ENCODE measurements at regions not wholly inside any gene's neighbourhood (a gene's known extent, or its start where the extent isn't known, plus 50 kb on each side); places are given as distances from the start of the nearest gene placed in this dataset.

- Mint-ChIP-seq H3K9me3 (no peaks in the 10 kb centered on the region), H3K4me3 (no peak overlapping the region), H3K27me3 (ENCODE audit: low read depth in 2 of 2) (peaks cover 7 to 16% of the 10 kb centered on the region in 2 donors), H3K4me1 (no peaks in the 10 kb centered on the region), H3K27ac (no peak overlapping the region), H3K36me3 (no peaks in the 10 kb centered on the region)
- intact Hi-C loops (cut with micrococcal nuclease): no loop called here
- DNase-seq (no peak), ATAC-seq (no peak)
- TF ChIP-seq, protein P1, sequence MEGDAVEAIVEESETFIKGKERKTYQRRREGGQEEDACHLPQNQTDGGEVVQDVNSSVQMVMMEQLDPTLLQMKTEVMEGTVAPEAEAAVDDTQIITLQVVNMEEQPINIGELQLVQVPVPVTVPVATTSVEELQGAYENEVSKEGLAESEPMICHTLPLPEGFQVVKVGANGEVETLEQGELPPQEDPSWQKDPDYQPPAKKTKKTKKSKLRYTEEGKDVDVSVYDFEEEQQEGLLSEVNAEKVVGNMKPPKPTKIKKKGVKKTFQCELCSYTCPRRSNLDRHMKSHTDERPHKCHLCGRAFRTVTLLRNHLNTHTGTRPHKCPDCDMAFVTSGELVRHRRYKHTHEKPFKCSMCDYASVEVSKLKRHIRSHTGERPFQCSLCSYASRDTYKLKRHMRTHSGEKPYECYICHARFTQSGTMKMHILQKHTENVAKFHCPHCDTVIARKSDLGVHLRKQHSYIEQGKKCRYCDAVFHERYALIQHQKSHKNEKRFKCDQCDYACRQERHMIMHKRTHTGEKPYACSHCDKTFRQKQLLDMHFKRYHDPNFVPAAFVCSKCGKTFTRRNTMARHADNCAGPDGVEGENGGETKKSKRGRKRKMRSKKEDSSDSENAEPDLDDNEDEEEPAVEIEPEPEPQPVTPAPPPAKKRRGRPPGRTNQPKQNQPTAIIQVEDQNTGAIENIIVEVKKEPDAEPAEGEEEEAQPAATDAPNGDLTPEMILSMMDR (IDR thresholded peaks at IDR 0.05): no peak
- Histone ChIP-seq H3K36me3 (ENCODE audit: control insufficient read depth, insufficient read depth, low read length) (no peaks in the 10 kb centered on the region), H3K4me1 (ENCODE audit: control insufficient read depth, insufficient read depth, low read length) (no peaks in the 10 kb centered on the region), H3K27me3 (ENCODE audit: control insufficient read depth, insufficient read depth, low read length) (no peaks in the 10 kb centered on the region), H3K4me3 (ENCODE audit: low read length) (no peak overlapping the region), H3K27ac (ENCODE audit: low read length) (no peak overlapping the region), H3K9me3 (ENCODE audit: control insufficient read depth, insufficient read depth, low read length) (no peaks in the 10 kb centered on the region)
- 83% methylated on average over 3 of the region's 3 CpGs for WGBS (ENCODE audit: insufficient coverage)
Measured at GRCh38 chr22:47759909-47760308, 997.5 kb downstream of the TBC1D22A start.

GRCh38 chr22:47757741-47758140 is 995.3 kb downstream of the TBC1D22A start:
- no peaks in the 10 kb centered on the region for H3K36me3 Mint-ChIP-seq
- 62% methylated on average over 2 of the region's 3 CpGs for WGBS (ENCODE audit: insufficient coverage)
- peaks cover 12 to 22% of the 10 kb centered on the region in 2 donors for H3K27me3 Mint-ChIP-seq (ENCODE audit: low read depth in 2 of 2)
- ATAC-seq (no peak), DNase-seq (no peak)
- no peaks in the 10 kb centered on the region for H3K36me3 ChIP-seq (ENCODE audit: control insufficient read depth, insufficient read depth, low read length)
- H3K4me1 ChIP-seq (ENCODE audit: control insufficient read depth, insufficient read depth, low read length): no peaks in the 10 kb centered on the region
- no peak overlapping the region for H3K27ac Mint-ChIP-seq
- H3K4me3 ChIP-seq (ENCODE audit: low read length): no peak overlapping the region
- intact Hi-C loops (cut with micrococcal nuclease): no loop called here
- TF ChIP-seq, protein P1 (IDR thresholded peaks at IDR 0.05): no peak
- H3K9me3 Mint-ChIP-seq: no peaks in the 10 kb centered on the region
- H3K4me1 Mint-ChIP-seq: no peaks in the 10 kb centered on the region
- no peaks in the 10 kb centered on the region for H3K27me3 ChIP-seq (ENCODE audit: control insufficient read depth, insufficient read depth, low read length)
- H3K9me3 ChIP-seq (ENCODE audit: control insufficient read depth, insufficient read depth, low read length): no peaks in the 10 kb centered on the region
- no peak overlapping the region for H3K4me3 Mint-ChIP-seq
- no peak overlapping the region for H3K27ac ChIP-seq (ENCODE audit: low read length)

DNA sequence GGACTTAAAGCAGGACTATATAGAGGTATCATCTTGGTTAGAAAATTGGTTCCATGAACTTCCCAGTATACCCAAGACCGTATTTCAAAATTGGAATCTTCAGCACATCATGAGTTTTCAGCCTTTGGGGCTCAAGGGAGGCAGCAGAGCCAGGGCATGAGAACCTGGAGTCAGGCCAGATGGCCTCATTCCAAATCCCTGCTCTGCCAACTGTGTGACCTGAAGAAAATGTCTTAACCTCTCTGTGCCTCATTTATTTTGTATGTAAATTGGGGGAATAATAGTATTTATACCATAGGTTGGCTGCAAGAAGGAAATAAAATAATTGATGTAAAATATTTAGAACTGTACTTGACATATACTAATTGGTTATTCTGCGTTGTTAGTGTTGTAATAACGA is 987.6 kb downstream of the TBC1D22A start:
- WGBS (ENCODE audit: insufficient coverage): 80% methylated on average over 1 of the region's 3 CpGs
- Mint-ChIP-seq H3K4me1 (no peaks in the 10 kb centered on the region), H3K27ac (no peak overlapping the region), H3K9me3 (no peaks in the 10 kb centered on the region), H3K4me3 (no peak overlapping the region), H3K36me3 (no peaks in the 10 kb centered on the region), H3K27me3 (ENCODE audit: low read depth in 2 of 2) (peaks cover 23 to 56% of the 10 kb centered on the region in 2 donors)
- DNase-seq: no peak
- TF ChIP-seq, protein P1 (IDR thresholded peaks at IDR 0.05): no peak
- H3K27ac ChIP-seq (ENCODE audit: low read length): no peak overlapping the region
- H3K36me3 ChIP-seq (ENCODE audit: control insufficient read depth, insufficient read depth, low read length): no peaks in the 10 kb centered on the region
- intact Hi-C loops (cut with micrococcal nuclease): no loop called here
- H3K27me3 ChIP-seq (ENCODE audit: control insufficient read depth, insufficient read depth, low read length): no peaks in the 10 kb centered on the region
- H3K4me1 ChIP-seq (ENCODE audit: control insufficient read depth, insufficient read depth, low read length): no peaks in the 10 kb centered on the region
- no peak overlapping the region for H3K4me3 ChIP-seq (ENCODE audit: low read length)
- no peak for ATAC-seq
- H3K9me3 ChIP-seq (ENCODE audit: control insufficient read depth, insufficient read depth, low read length): no peaks in the 10 kb centered on the region

- Mint-ChIP-seq H3K9me3 (no peaks in the 10 kb centered on the region), H3K36me3 (no peaks in the 10 kb centered on the region), H3K27ac (no peak overlapping the region), H3K27me3 (ENCODE audit: low read depth in 2 of 2) (peaks cover 22 to 52% of the 10 kb centered on the region in 2 donors), H3K4me3 (no peak overlapping the region), H3K4me1 (no peaks in the 10 kb centered on the region)
- ATAC-seq (no peak), DNase-seq (no peak)
- intact Hi-C loops (cut with micrococcal nuclease): no loop called here
- TF ChIP-seq, protein P1 (IDR thresholded peaks at IDR 0.05): no peak
- Histone ChIP-seq H3K27me3 (ENCODE audit: control insufficient read depth, insufficient read depth, low read length) (no peaks in the 10 kb centered on the region), H3K4me3 (ENCODE audit: low read length) (no peak overlapping the region), H3K27ac (ENCODE audit: low read length) (no peak overlapping the region), H3K36me3 (ENCODE audit: control insufficient read depth, insufficient read depth, low read length) (no peaks in the 10 kb centered on the region), H3K9me3 (ENCODE audit: control insufficient read depth, insufficient read depth, low read length) (no peaks in the 10 kb centered on the region), H3K4me1 (ENCODE audit: control insufficient read depth, insufficient read depth, low read length) (no peaks in the 10 kb centered on the region)
- 83% methylated on average over 11 of the region's 11 CpGs for WGBS (ENCODE audit: insufficient coverage)
Measured at GRCh38 chr22:47748957-47749356, 986.5 kb downstream of the TBC1D22A start.
